NCI-H82 treated with DMSO at 0.1 percent for 48 hours (cell line): ENCODE measurements at regions not wholly inside any gene's neighbourhood (a gene's known extent, or its start where the extent isn't known, plus 50 kb on each side); places are given as distances from the start of the nearest gene placed in this dataset.

Experiments
- DNase-seq: peaks from one replicate; lab custom pipeline; 2025; ENCODE audit not compliant: unreplicated experiment; lab: John Stamatoyannopoulos, UW

- DNase-seq, result no peak
Measured at GRCh38 chr21:41594268-41594667, 86.3 kb upstream of the TMPRSS2 start.

GRCh38 chr21:41593760-41594138 is 85.8 kb upstream of the TMPRSS2 start:
- no peak for DNase-seq

GRCh38 chr21:41593051-41593759 is 85.2 kb upstream of the TMPRSS2 start:
- DNase-seq, result no peak

GRCh38 chr21:41589620-41590175 is 81.7 kb upstream of the TMPRSS2 start:
- DNase-seq, result no peak

- no peak for DNase-seq
Measured at GRCh38 chr21:41589131-41589530, 81.2 kb upstream of the TMPRSS2 start.

- DNase-seq, result no peak
Measured at GRCh38 chr21:41585199-41585994, 77.4 kb upstream of the TMPRSS2 start.

- no peak for DNase-seq
Measured at GRCh38 chr21:41584603-41585176, 76.7 kb upstream of the TMPRSS2 start.

GRCh38 chr21:41583274-41583790 is 75.4 kb upstream of the TMPRSS2 start:
- DNase-seq, result no peak

- no peak for DNase-seq
Measured at GRCh38 chr21:41582866-41583265, 74.9 kb upstream of the TMPRSS2 start.

- DNase-seq, result no peak
Measured at GRCh38 chr21:41582298-41582840, 74.4 kb upstream of the TMPRSS2 start.

GRCh38 chr21:41581592-41582228 is 73.8 kb upstream of the TMPRSS2 start:
- DNase-seq, result no peak

GRCh38 chr21:41580758-41581554 is 73.0 kb upstream of the TMPRSS2 start:
- no peak for DNase-seq

- no peak for DNase-seq
Measured at GRCh38 chr21:41579692-41580091, 71.7 kb upstream of the TMPRSS2 start.

- DNase-seq, result no peak
Measured at GRCh38 chr21:41578716-41579115, 70.8 kb upstream of the TMPRSS2 start.

GRCh38 chr21:41578083-41578482 is 70.1 kb upstream of the TMPRSS2 start:
- DNase-seq, result no peak

- no peak for DNase-seq
Measured at GRCh38 chr21:41576013-41576615, 68.2 kb upstream of the TMPRSS2 start.

- no peak for DNase-seq
Measured at GRCh38 chr21:41573902-41574690, 66.1 kb upstream of the TMPRSS2 start.

- no peak for DNase-seq
Measured at GRCh38 chr21:41571938-41572510, 64.1 kb upstream of the TMPRSS2 start.
